NCI-H187 (cell line): ENCODE measurements at regions not wholly inside any gene's neighbourhood (a gene's known extent, or its start where the extent isn't known, plus 50 kb on each side); places are given as distances from the start of the nearest gene placed in this dataset.
"Not testable (repeated sequence)": the region's sequence is repeated elsewhere in the genome, so short reads cannot be mapped to it uniquely, and the experiment has no call there.

Experiments used
- DNase-seq, 2 experiments: peaks; one replicate each; lab custom pipeline; 2025; lab: John Stamatoyannopoulos, UW

DNA sequence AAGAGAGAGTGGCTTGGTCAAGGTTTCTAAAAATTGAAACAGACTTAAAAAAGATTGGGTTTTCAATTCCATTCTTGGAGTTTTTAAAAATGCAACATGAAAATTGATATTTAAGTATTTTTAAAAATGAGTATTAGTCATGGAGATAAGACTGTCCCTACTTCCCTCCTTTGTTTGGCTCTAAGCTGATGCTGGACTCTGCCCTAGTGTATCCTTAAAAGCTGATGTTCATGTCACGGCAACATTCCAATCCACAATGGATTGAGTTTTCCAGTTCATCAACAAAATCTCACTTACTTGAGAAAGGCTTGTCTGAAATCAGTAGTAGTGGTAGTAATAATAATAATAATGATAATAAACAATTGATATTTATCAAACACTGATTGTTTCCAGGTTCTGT, 119.0 kb upstream of the SLC38A2 start:
- no peak for DNase-seq

- DNase-seq: no peak
Measured at GRCh38 chr12:46490635-46491034, 118.1 kb upstream of the SLC38A2 start.

DNA sequence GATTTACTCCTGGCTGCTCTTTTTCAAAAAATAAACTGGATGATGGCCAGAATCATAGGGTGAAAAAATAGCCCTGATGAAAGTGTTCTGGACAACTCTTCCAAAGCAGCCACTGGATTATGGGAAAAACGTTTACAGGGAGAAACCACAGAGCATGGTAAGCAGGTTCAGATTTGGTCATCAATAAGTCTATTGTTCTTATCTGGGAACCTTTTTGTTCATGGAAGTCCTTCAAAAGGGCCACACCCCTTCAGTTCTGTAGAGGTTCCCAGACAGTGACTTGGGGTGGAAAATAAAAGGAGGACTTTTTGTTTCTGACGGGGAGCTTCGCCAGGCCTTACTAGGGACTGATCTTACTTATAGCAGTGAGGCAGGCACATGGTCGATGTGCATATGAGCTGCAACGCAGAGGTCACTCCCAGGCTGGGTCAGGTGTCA, 117.4 kb upstream of the SLC38A2 start:
- no peak for DNase-seq

GRCh38 chr12:46487567-46488131, 115.1 kb upstream of the SLC38A2 start:
- DNase-seq: no peak

- DNase-seq: no peak
Measured at GRCh38 chr12:46486588-46486987, 114.0 kb upstream of the SLC38A2 start.

DNA sequence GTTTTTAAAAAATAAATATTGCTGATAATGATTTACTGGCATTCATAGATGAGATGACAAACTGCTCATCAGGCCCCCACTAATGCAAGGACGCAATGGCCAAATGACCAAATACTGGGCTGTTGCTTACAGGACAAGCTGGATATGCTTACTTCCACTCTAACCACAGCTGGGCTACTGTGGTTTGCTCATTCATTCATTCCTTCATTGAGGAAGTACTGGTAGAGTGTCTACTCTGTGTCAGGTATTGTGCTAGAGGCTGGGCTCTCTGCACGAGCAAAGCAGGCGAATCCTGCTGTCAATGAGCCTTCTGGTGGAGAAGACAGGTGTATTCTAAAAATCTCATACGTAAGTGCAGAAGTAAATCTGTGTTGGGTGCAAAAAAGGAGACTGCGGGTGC, 113.3 kb upstream of the SLC38A2 start:
- DNase-seq: no peak

DNA sequence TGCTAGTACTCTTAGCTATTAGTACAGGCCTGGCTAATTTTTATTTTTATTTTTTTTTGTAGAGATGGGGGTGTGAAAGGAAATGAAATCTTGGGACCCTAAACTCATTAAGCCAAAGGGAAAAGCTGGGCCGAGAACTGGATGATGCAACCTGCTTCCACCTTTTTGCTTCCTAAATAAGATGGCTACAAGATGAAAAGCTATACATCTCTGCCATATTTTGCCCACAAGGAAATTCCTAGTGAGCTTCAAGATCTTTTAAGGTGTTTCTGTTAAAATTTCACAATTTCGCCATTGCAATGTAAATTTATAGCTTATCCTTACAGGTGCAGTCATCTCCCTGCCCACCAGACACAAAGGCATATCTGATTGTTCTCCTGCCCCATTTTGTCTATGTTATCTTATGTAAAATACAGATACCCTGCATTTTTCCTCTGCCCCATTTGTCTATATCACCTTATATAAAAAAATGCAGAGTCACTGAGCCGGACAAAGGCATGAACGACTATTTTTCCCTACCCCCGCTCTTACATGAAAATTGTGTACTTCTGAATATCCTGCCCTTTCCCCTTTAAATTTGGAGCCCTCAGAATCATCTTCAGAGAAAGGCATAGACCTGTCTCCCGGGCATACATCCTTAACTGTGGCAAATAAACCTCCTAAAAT, 112.0 kb upstream of the SLC38A2 start:
- no peak for DNase-seq

- no peak for DNase-seq
Measured at GRCh38 chr12:46483572-46484395, 111.2 kb upstream of the SLC38A2 start.

GRCh38 chr12:46480724-46481123, 108.2 kb upstream of the SLC38A2 start:
- no peak for DNase-seq

DNA sequence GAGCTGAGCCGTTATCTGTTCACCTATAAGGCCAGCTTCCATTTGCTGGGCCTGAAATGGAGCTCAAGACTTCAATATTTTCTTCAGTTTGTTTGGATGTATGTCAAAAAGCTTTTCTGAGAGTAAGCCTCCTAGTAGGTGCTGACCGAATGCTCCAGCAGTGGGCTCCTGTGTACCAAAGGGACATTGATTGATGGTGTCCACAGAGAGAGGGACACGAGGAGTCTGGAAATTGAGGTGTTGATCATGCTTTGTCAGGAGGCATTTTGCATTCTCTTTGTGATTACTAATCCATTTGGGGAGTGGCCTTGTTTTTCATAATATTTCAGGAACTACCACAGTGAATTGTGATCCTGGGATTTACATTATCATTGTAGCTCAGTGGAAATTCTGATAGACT, 107.7 kb upstream of the SLC38A2 start:
- DNase-seq: no peak

DNA sequence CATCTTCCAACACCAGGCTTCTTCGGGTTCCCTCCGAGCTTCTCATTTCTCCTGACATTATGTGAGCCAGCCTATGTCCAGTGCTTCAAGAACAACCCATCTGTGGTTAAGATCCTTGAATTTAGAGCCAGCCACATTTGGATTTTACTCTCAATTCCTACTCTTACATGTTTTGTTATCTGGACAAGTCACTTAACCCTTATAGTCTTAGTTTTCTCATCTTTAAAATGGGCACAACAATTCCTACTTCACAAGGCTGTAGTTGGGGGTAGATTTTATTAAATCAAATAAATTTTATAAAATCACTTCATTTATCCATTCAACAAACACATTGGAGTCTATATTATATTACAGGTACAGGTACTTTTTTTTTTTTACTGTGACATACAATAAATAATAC, 105.5 kb upstream of the SLC38A2 start:
- DNase-seq: no peak

GRCh38 chr12:46477541-46477940, 105.0 kb upstream of the SLC38A2 start:
- no peak for DNase-seq

DNA sequence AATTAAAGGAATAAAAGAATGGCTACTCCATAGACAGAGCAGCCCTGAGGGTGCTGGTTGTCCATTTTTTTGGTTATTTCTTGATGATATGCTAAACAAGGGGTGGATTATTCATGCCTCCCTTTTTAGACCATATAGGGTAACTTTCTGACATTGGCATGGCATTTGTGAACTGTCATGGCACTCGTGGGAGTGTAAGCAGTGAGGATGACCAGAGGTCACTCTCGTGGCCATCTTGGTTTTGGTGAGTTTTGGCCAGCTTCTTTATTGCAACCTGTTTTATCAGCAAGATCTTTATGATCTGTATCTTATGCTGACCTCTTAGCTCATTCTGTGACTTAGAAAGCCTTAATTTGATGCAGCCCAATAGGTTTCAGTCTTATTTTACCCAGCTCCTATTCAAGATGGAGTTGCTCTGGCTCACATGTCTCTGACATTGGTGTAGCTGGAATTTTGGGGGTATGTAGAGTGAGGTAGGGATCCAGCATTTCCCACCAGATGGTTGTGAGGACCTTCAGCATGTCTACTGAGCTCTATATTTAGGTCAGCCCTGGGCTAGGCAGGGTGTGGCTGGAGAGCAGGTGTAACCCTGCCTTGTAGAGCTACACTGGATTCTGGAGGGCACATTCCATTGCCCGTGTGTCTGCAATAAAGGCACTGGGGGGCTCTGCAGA, 103.5 kb upstream of the SLC38A2 start:
- no peak for DNase-seq

DNA sequence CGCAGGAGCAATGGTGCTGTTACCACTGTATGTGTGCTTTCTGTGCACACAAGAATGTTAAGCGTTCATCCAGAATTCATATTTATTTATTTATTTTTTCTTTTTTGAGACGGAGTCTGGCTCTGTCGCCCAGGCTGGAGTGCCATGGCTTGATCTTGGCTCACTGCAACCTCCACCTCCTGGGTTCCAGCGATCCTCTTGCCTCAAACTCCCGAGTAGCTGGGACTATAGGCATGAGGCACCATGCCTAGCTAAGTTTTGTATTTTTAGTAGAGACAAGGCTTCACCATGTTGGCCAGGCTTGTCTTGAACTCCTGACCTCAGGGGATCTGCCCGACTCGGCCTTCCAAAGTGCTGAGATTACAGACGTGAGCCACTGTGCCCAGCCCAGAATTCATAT, 101.8 kb upstream of the SLC38A2 start:
- not testable (repeated sequence) for DNase-seq

- DNase-seq: no peak
Measured at GRCh38 chr12:46473634-46474329, 101.2 kb upstream of the SLC38A2 start.

GRCh38 chr12:46472893-46473633, 100.5 kb upstream of the SLC38A2 start:
- no peak for DNase-seq

DNA sequence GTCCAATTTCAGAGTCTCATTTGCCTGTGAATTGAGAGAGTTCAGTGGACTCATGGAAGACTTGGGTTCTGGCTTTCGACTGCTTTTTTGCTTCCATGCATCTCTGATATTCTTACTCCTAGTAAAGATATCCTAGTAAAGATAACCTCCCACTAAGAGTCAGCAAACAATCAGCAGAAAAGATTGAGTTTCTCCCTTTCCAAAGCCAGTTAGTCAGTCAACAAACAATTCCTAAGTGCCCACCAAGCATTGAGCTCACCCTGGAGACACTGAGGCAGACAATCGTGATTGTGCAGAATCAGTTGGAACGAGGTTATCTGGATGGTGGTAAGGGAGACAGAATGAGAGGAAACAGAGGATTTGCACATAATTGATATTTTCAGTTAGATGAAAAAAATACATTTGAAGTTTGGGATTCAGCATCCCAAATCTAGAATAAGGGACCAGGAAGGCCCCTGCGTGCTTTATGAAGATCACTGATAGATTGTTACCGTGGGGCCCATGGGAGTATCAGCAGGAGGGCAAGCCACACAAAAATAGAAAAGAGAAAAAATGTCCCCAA, 99.7 kb upstream of the SLC38A2 start:
- DNase-seq: no peak

DNA sequence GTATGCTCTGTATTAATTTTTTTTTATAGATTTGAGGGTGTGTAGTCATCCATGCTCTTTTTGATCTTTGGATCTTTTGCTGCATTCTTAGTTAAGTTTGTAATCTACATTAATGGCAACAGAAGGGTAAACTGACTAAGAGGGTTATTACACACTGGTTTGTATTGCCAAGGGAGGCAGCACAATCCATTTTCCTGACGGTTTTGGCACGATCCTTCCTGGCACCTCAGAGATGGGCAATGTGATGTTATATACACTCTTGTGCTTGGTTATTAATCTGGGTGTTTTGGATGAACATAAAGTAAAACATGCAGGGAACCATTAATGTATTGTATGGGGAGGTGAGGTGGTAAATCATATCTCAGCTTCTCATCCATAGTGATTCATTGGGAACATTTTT, 98.8 kb upstream of the SLC38A2 start:
- DNase-seq: no peak

GRCh38 chr12:46470975-46471374, 98.4 kb upstream of the SLC38A2 start:
- no peak for DNase-seq

- DNase-seq: no peak
Measured at GRCh38 chr12:46470036-46470627, 97.6 kb upstream of the SLC38A2 start.

DNA sequence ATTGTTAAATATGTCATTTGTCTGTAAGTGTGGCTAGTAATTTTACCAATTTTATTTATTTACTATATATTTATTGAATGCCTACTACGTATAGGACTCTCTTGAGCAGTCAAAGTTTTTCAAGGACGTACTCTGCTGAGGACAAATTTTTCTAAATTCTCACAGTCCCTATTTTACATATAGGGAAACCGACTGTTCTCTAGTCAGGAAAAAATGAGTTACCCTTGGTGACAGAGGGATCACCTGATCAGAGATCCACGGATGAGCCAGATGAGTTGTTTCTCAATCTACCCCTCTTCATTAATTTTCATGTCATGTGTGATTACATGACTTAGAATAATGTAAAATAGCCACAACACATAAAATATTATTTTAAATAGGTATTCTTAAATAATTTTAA, 96.2 kb upstream of the SLC38A2 start:
- DNase-seq: no peak
